ENCODE measurements at regions not wholly inside any gene's neighbourhood (a gene's known extent, or its start where the extent isn't known, plus 50 kb on each side); places are given as distances from the start of the nearest gene placed in this dataset.

DNA sequence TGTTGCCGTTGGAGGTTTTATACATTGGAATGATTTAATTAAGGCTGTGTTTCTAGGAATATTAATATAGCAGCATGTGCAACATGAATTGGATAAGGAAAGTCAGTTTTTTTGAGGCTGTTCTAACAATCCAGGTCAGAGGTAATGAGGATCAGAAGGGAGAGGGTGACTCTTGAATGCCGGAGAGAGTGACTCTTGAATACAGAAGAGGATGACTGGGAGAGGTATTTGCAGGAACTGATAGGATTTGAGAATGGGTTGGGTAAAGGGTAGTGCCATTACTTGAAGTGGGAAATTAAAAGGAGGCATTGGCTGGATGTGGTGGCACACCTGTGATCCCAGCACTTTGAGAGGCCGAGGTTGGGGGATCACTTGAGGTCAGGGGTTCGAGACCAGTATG lies 55.6 kb upstream of the MACF1 start:
- TF ChIP-seq, protein P1, sequence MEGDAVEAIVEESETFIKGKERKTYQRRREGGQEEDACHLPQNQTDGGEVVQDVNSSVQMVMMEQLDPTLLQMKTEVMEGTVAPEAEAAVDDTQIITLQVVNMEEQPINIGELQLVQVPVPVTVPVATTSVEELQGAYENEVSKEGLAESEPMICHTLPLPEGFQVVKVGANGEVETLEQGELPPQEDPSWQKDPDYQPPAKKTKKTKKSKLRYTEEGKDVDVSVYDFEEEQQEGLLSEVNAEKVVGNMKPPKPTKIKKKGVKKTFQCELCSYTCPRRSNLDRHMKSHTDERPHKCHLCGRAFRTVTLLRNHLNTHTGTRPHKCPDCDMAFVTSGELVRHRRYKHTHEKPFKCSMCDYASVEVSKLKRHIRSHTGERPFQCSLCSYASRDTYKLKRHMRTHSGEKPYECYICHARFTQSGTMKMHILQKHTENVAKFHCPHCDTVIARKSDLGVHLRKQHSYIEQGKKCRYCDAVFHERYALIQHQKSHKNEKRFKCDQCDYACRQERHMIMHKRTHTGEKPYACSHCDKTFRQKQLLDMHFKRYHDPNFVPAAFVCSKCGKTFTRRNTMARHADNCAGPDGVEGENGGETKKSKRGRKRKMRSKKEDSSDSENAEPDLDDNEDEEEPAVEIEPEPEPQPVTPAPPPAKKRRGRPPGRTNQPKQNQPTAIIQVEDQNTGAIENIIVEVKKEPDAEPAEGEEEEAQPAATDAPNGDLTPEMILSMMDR (IDR thresholded peaks at IDR 0.05; ENCODE audit: extremely low read depth, low read depth, low read length): no peak
- peaks cover 11% of the 10 kb centered on the region for H4K20me1 ChIP-seq (ENCODE audit: insufficient read depth, low read length)
- no peak overlapping the region for H2AFZ ChIP-seq (ENCODE audit: low read length)
- no peak overlapping the region for H3K27ac ChIP-seq (ENCODE audit: low read depth, low read length)
- no peak for DNase-seq (ENCODE audit: insufficient read length, low spot score, missing footprints)
- H3K27me3 ChIP-seq (ENCODE audit: insufficient read depth, low read length): no peaks in the 10 kb centered on the region
- no peak overlapping the region for H3K4me3 ChIP-seq (ENCODE audit: insufficient read depth, low read length)
- H3K4me2 ChIP-seq (ENCODE audit: insufficient read depth, low read length): no peak overlapping the region
- H3K36me3 ChIP-seq (ENCODE audit: insufficient read depth, low read length): no peaks in the 10 kb centered on the region
- no peaks in the 10 kb centered on the region for H3K9me3 ChIP-seq (ENCODE audit: low read depth, low read length)
- H3K4me1 ChIP-seq (ENCODE audit: insufficient read depth, low read length): peaks cover 23% of the 10 kb centered on the region
- H3K79me2 ChIP-seq (ENCODE audit: insufficient read depth, low read length): peaks cover 87% of the 10 kb centered on the region

DNA sequence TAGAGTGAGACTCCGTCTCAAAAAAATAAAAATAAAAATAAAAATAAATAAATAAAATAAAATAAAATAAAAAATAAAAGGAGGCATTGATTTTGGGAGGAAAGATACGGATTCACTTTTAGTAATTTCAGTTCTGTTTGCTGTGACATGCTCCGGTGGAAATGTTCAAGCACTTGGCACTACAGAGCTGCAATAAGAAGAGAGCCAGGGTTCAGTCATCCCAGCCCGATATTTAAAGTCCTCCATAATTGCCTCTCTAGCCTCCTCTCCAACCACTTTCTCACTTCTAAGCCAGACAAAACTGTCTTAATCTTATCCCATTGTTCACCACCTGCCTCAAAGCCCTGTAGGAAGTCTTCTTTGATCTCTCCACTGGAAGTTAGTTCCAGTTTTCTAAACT lies 55.0 kb upstream of the MACF1 start:
- Histone ChIP-seq H3K4me2 (ENCODE audit: insufficient read depth, low read length) (no peak overlapping the region), H3K36me3 (ENCODE audit: insufficient read depth, low read length) (no peaks in the 10 kb centered on the region), H4K20me1 (ENCODE audit: insufficient read depth, low read length) (peaks cover 11% of the 10 kb centered on the region), H2AFZ (ENCODE audit: low read length) (no peak overlapping the region), H3K4me3 (ENCODE audit: insufficient read depth, low read length) (no peak overlapping the region), H3K4me1 (ENCODE audit: insufficient read depth, low read length) (peaks cover 27% of the 10 kb centered on the region), H3K9me3 (ENCODE audit: low read depth, low read length) (no peaks in the 10 kb centered on the region), H3K27me3 (ENCODE audit: insufficient read depth, low read length) (no peaks in the 10 kb centered on the region), H3K27ac (ENCODE audit: low read depth, low read length) (no peak overlapping the region), H3K79me2 (ENCODE audit: insufficient read depth, low read length) (peaks cover 90% of the 10 kb centered on the region)
- TF ChIP-seq, protein P1 (IDR thresholded peaks at IDR 0.05; ENCODE audit: extremely low read depth, low read depth, low read length): no peak
- DNase-seq (ENCODE audit: insufficient read length, low spot score, missing footprints): no peak

DNA sequence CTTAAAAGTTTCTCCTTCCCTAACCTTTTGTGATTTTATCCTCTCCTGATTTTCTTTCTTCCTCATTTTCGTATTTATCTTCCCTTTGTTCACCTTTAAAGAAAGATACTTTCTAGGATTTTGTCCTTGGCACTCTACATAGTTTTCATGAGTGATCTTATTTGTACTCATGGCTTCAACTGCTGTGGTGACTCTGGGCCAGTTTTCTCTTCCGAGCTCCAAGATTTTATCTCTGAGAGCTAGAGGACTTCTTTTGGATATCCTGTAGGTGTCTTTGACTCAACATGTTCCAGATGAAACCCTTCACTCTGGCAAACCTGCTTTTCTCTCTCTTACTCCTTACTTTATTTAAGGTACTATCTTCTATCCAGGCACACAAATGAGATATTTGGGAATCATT lies 53.7 kb upstream of the MACF1 start:
- H3K79me2 ChIP-seq (ENCODE audit: insufficient read depth, low read length): peaks cover 78% of the 10 kb centered on the region
- no peak overlapping the region for H3K4me2 ChIP-seq (ENCODE audit: insufficient read depth, low read length)
- no peak overlapping the region for H3K27ac ChIP-seq (ENCODE audit: low read depth, low read length)
- H2AFZ ChIP-seq (ENCODE audit: low read length): no peak overlapping the region
- peaks cover 26% of the 10 kb centered on the region for H3K4me1 ChIP-seq (ENCODE audit: insufficient read depth, low read length)
- TF ChIP-seq, protein P1 (IDR thresholded peaks at IDR 0.05; ENCODE audit: extremely low read depth, low read depth, low read length): no peak
- DNase-seq (ENCODE audit: insufficient read length, low spot score, missing footprints): no peak
- peaks cover 7% of the 10 kb centered on the region for H4K20me1 ChIP-seq (ENCODE audit: insufficient read depth, low read length)
- H3K4me3 ChIP-seq (ENCODE audit: insufficient read depth, low read length): no peak overlapping the region
- H3K9me3 ChIP-seq (ENCODE audit: low read depth, low read length): no peaks in the 10 kb centered on the region
- H3K36me3 ChIP-seq (ENCODE audit: insufficient read depth, low read length): no peaks in the 10 kb centered on the region
- H3K27me3 ChIP-seq (ENCODE audit: insufficient read depth, low read length): no peaks in the 10 kb centered on the region

DNA sequence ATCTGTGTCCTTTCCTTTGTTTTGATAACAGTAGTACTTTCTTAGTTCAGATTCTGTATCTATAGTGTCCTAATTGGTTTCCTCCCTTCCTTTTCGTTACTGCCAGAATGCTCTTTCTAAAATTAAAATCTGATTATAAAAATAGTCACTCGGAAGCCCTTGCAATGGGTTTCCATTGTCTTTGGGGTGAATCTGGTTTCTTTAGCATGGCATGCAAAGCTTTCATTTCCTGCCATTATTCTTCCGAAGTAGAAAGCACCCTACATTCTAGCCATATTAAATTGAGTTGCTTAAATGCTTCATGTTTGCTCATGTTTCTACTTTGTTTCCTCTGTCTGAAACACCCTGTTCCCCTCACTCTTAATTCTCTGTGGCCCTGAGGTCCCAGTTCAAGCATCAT lies 53.2 kb upstream of the MACF1 start:
- no peak overlapping the region for H3K27ac ChIP-seq (ENCODE audit: low read depth, low read length)

More for the DNA sequence above, 53.2 kb upstream of the MACF1 start:
- H3K4me1 ChIP-seq (ENCODE audit: insufficient read depth, low read length): peaks cover 24% of the 10 kb centered on the region
- no peaks in the 10 kb centered on the region for H3K36me3 ChIP-seq (ENCODE audit: insufficient read depth, low read length)
- H3K4me2 ChIP-seq (ENCODE audit: insufficient read depth, low read length): no peak overlapping the region
- no peak overlapping the region for H2AFZ ChIP-seq (ENCODE audit: low read length)
- TF ChIP-seq, protein P1 (IDR thresholded peaks at IDR 0.05; ENCODE audit: extremely low read depth, low read depth, low read length): no peak
- H3K79me2 ChIP-seq (ENCODE audit: insufficient read depth, low read length): peaks cover 77% of the 10 kb centered on the region
- no peaks in the 10 kb centered on the region for H3K9me3 ChIP-seq (ENCODE audit: low read depth, low read length)
- no peak for DNase-seq (ENCODE audit: insufficient read length, low spot score, missing footprints)
- no peaks in the 10 kb centered on the region for H3K27me3 ChIP-seq (ENCODE audit: insufficient read depth, low read length)
- H4K20me1 ChIP-seq (ENCODE audit: insufficient read depth, low read length): peaks cover 6% of the 10 kb centered on the region
- H3K4me3 ChIP-seq (ENCODE audit: insufficient read depth, low read length): no peak overlapping the region
